Upper lobe of right lung (tissue), 1 donor: ENCODE measurements at regions not wholly inside any gene's neighbourhood (a gene's known extent, or its start where the extent isn't known, plus 50 kb on each side); places are given as distances from the start of the nearest gene placed in this dataset.
A peak's percentile ranks its signal among the peaks of the same experiment; 100 is the strongest.

ENCODE experiments used
- ATAC-seq: fragments of 200-7000 bp; cut with Tn5 transposase; one replicate; pipeline ENCODE4 v1.9.1; 2020; ENCODE audit warnings: mild to moderate bottlenecking, moderate library complexity
- DNase-seq: peaks from one replicate; pipeline ENCODE4 v3.0.0-alpha.2; 2020
- H3K27ac ChIP-seq: fragments of 200-600 bp; one replicate; pipeline ENCODE4 v1.8.0; 2022
- H3K27me3 ChIP-seq: fragments of 200-600 bp; one replicate; pipeline ENCODE4 v1.8.0; 2022; ENCODE audit warnings: mild to moderate bottlenecking
- H3K36me3 ChIP-seq: fragments of 200-600 bp; one replicate; pipeline ENCODE4 v1.8.0; 2022
- H3K4me1 ChIP-seq: fragments of 200-600 bp; one replicate; pipeline ENCODE4 v1.8.0; 2022
- H3K4me3 ChIP-seq: fragments of 200-600 bp; one replicate; pipeline ENCODE4 v1.8.0; 2022; ENCODE audit warnings: mild to moderate bottlenecking
- H3K9me3 ChIP-seq: fragments of 200-600 bp; one replicate; pipeline ENCODE4 v1.8.0; 2022
- intact Hi-C: fragments of 100-400 bp; cut with DNase I; formaldehyde crosslinking; loops from one replicate; pipeline ENCODE4 v1.11.0; 2022
- TF ChIP-seq, protein P1 (sequence below): fragments of 200-600 bp; IDR thresholded peaks from one replicate; pipeline ENCODE4 v1.8.0; 2022; ENCODE audit warnings: antibody characterized with exemption
- donor health status: DM: no; HTN: yes; CAD: no; lungs with severe emphysema.

DNA sequence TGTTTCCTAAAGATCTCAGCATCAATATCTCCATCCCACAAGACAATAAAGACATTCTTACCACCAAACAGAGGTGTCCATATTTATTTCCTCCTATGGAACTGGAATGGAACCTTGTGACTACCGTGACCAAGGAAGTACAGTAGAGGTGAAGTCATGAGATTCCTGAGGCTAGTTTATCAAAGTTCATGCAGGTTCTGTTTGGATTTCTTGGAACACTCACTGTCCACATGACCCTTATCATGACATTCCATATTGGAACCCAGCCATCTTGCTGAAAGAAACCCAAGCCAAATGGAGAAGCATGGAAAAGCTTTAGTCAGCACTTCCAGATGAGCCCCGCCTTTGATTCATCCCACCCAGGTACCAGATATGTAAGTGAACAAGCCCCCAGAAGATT, 516.0 kb upstream of the POU3F3 start:
- intact Hi-C loops = no loop called here
- TF ChIP-seq, protein P1, sequence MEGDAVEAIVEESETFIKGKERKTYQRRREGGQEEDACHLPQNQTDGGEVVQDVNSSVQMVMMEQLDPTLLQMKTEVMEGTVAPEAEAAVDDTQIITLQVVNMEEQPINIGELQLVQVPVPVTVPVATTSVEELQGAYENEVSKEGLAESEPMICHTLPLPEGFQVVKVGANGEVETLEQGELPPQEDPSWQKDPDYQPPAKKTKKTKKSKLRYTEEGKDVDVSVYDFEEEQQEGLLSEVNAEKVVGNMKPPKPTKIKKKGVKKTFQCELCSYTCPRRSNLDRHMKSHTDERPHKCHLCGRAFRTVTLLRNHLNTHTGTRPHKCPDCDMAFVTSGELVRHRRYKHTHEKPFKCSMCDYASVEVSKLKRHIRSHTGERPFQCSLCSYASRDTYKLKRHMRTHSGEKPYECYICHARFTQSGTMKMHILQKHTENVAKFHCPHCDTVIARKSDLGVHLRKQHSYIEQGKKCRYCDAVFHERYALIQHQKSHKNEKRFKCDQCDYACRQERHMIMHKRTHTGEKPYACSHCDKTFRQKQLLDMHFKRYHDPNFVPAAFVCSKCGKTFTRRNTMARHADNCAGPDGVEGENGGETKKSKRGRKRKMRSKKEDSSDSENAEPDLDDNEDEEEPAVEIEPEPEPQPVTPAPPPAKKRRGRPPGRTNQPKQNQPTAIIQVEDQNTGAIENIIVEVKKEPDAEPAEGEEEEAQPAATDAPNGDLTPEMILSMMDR = no peak
- H3K9me3 ChIP-seq = no peaks in the 10 kb centered on the region
- H3K27ac ChIP-seq = no peak overlapping the region
- H3K4me1 ChIP-seq = peaks cover 5% of the 10 kb centered on the region
- ATAC-seq = no peak
- H3K27me3 ChIP-seq = no peaks in the 10 kb centered on the region
- DNase-seq = no peak
- H3K4me3 ChIP-seq = no peak overlapping the region
- no peaks in the 10 kb centered on the region for H3K36me3 ChIP-seq

DNA sequence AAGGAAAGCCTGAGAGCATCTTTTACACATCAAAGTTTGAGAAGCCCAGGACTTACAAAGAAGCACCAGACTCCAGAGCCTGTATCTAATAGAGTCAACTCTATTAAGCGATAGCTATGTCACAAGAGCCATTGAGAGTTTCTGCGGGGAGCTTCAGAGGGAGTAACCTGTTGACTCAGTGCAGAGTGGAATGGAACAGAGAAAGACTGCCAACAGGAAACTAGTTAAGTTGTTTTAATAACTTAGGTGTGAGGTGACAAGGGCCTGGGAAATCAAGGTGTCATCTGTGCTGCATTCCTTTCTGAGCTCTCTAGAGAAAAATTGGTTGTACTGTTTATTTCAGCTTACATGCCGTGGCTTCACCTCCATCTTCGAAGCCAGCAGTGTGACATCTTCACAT, 513.8 kb upstream of the POU3F3 start:
- TF ChIP-seq, protein P1 = no peak
- ATAC-seq (peak; percentile 87), DNase-seq (no peak)
- H3K27me3 ChIP-seq = no peaks in the 10 kb centered on the region
- no peaks in the 10 kb centered on the region for H3K36me3 ChIP-seq
- H3K4me1 ChIP-seq = peaks cover 5% of the 10 kb centered on the region
- no peak overlapping the region for H3K4me3 ChIP-seq
- H3K9me3 ChIP-seq = no peaks in the 10 kb centered on the region
- no peak overlapping the region for H3K27ac ChIP-seq
- intact Hi-C loops = no loop called here

DNA sequence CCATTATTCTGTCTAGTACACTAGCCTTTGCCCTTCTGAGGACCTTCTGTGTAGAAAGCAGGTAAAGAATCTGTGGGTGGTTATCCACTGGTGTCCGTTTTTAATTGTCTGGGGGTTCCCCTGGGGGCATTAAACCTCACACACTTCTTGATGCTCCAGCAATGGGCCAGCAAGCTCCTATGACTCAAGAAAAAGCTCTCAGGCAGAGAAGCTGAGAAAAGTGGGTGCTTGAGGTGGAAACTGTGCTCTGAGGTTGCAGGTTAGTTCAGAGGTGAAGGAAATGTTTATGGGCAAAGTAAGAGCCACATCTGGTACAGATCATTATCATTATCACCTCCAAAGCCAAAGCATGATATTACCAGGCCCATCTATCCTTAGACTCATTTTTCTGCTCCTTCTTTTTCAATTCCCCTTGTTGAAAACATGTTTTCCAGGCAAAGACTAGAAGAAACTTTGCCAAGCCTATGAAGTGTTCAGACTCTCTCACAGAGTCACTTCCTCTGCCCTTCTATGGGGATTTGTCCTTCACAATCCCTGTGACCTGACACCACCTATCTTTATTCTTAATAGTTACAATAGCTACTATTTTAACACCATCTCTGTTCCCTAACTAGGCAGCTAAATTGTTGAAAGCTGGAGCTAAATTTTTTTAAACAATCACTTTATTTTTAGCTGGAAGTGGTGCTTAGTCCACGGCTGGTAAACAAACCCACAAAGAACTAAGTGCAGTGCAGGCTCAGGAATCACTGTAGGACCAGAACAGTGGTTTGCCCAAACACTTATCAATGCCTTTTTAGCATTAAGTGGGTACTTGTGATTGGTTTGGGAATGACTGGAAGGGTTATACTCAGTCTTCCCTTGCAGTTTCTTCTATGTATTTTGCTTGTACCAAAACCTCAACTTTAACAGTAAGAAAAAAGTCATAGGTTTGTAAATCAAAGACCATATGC, 512.8 kb upstream of the POU3F3 start:
- H3K9me3 ChIP-seq = no peaks in the 10 kb centered on the region
- DNase-seq = no peak
- H3K27ac ChIP-seq = no peak overlapping the region
- peak; percentile 63 for ATAC-seq
- no peaks in the 10 kb centered on the region for H3K27me3 ChIP-seq
- no peak overlapping the region for H3K4me3 ChIP-seq
- intact Hi-C loops = no loop called here
- H3K36me3 ChIP-seq = no peaks in the 10 kb centered on the region
- TF ChIP-seq, protein P1 = no peak
- H3K4me1 ChIP-seq = peaks cover 5% of the 10 kb centered on the region

DNA sequence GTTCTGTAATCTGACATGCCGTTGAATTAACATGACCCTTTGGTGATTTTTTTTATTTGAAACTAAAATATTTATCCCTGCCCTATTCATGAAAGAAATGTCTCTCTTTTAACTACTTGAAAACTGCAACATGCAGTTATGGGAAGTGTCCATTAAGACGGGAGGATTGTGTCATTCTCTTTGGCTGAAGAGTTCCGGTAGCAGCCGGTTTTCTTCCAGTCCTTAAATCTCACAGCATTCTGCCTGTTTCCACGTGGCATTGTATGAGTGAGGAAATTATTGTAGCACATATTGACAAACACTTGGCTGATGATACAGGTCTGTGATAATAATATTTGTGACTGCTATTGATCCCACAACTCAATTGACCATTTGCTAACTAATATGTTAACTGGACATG, 509.6 kb upstream of the POU3F3 start:
- Histone ChIP-seq H3K4me1 (peaks cover 5% of the 10 kb centered on the region), H3K36me3 (no peaks in the 10 kb centered on the region), H3K9me3 (no peaks in the 10 kb centered on the region), H3K27ac (no peak overlapping the region), H3K27me3 (no peaks in the 10 kb centered on the region), H3K4me3 (no peak overlapping the region)
- TF ChIP-seq, protein P1 = no peak
- intact Hi-C loops = no loop called here
- ATAC-seq (peak; percentile 29), DNase-seq (no peak)

DNA sequence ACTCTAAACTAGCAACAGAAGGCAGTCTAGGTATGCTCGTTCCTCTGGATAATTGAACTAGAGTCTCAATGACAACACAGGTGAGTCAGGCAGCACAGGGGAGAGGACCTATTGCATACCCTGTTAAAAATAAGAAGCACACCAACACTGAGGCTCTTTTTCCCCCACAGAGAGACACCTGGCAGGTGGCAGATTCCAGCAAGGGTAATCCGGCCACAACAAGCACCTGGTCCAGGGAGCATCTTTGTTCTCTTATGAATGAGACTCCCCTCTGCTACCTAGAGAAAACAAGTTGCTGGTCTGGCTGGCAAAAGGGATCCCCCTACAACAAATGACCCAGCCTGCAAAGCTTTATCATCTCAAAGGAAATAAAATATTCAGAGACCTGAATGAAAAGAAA, 508.9 kb upstream of the POU3F3 start:
- no peaks in the 10 kb centered on the region for H3K9me3 ChIP-seq
- H3K36me3 ChIP-seq = no peaks in the 10 kb centered on the region
- intact Hi-C loops = no loop called here
- peaks cover 5% of the 10 kb centered on the region for H3K4me1 ChIP-seq
- TF ChIP-seq, protein P1 = no peak
- no peak overlapping the region for H3K27ac ChIP-seq
- no peak overlapping the region for H3K4me3 ChIP-seq
- H3K27me3 ChIP-seq = no peaks in the 10 kb centered on the region
- DNase-seq = no peak
- no peak for ATAC-seq
